IPS-15b (cell line): ENCODE measurements at regions not wholly inside any gene's neighbourhood (a gene's known extent, or its start where the extent isn't known, plus 50 kb on each side); places are given as distances from the start of the nearest gene placed in this dataset.
"Not testable (repeated sequence)": the region's sequence is repeated elsewhere in the genome, so short reads cannot be mapped to it uniquely, and the experiment has no call there.

ENCODE experiments used
- H3K27me3 ChIP-seq: one replicate; pipeline ENCODE4 v1.6.1; 2013; ENCODE audit warnings: low read length; ENCODE audit not compliant: control insufficient read depth, insufficient read depth
- H3K36me3 ChIP-seq: one replicate; pipeline ENCODE4 v1.6.1; 2013; ENCODE audit warnings: low read length; ENCODE audit not compliant: control insufficient read depth, insufficient read depth
- H3K4me1 ChIP-seq: one replicate; pipeline ENCODE4 v1.6.1; 2013; ENCODE audit warnings: mild to moderate bottlenecking, low read length; ENCODE audit not compliant: control insufficient read depth, insufficient read depth
- H3K4me3 ChIP-seq: one replicate; pipeline ENCODE4 v1.5.1; 2013; ENCODE audit warnings: low read depth, low read length
- H3K9ac ChIP-seq: one replicate; pipeline ENCODE4 v1.6.1; 2013; ENCODE audit warnings: low read depth, mild to moderate bottlenecking, low read length
- H3K9me3 ChIP-seq: one replicate; pipeline ENCODE4 v1.6.1; 2013; ENCODE audit warnings: mild to moderate bottlenecking, low read length; ENCODE audit not compliant: control insufficient read depth, insufficient read depth

DNA sequence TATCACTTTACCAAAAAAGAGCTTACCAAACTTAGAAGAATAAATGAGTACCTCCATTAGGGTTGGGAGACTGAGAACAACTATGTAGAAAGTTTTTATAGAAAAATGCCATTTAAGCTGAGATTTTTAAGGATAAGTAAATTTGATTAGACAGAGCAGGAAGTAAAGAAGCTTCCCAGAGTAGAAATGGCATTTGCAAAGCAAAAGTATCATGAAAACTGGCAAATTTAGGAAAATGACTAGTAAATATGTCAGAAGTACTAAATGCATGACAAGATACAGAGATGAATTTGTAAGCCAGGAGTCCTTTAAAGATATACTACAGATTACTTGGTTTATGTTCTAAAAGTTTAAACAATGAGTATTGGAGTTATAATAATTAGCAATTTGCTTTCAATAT is 2581.8 kb downstream of the PCDH9 start:
- H3K9me3 ChIP-seq: no peaks in the 10 kb centered on the region
- no peaks in the 10 kb centered on the region for H3K4me1 ChIP-seq
- no peaks in the 10 kb centered on the region for H3K36me3 ChIP-seq
- H3K27me3 ChIP-seq: no peaks in the 10 kb centered on the region
- no peak overlapping the region for H3K4me3 ChIP-seq
- no peak overlapping the region for H3K9ac ChIP-seq

DNA sequence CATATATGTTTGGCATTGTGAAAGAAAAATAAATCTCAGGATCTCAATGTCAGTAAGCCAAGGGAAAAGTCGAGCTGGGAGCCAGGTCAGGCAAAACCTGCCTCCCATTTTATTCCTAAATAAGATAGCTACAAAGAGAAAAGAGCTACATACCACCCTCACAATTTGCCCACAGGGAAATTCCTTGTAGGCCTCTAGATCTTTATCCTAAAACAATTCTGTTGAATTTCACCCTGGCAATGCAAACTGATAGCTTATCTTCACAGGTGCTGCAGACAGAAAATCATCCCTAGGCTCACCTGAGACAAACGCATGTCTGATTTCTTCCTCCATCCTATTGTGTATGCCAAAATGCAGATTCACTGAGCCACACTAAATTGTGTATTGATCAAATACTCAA is 2587.1 kb downstream of the PCDH9 start:
- H3K27me3 ChIP-seq: no peaks in the 10 kb centered on the region
- no peak overlapping the region for H3K9ac ChIP-seq
- no peak overlapping the region for H3K4me3 ChIP-seq
- H3K36me3 ChIP-seq: no peaks in the 10 kb centered on the region
- no peaks in the 10 kb centered on the region for H3K4me1 ChIP-seq
- H3K9me3 ChIP-seq: no peaks in the 10 kb centered on the region

DNA sequence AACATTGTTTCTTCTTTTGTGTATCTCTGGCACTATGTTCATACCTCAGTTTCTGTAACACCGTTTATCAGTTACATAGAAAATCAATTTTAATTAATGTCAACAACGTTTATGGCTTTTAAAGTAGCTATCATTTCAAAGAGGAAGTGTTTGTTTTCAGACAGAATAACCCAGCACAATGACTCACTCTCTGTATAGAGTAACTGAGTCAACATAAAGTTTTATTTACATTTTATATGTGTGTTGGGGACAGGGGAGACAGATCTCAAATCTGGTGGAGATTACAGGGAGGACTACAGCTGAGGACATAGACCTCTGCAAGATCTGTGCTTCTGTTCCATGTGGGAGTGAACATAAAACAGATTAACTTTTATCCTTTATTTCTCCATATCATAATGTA is 2590.1 kb downstream of the PCDH9 start:
- H3K27me3 ChIP-seq: no peaks in the 10 kb centered on the region
- no peaks in the 10 kb centered on the region for H3K4me1 ChIP-seq
- no peak overlapping the region for H3K9ac ChIP-seq
- H3K4me3 ChIP-seq: no peak overlapping the region
- H3K36me3 ChIP-seq: no peaks in the 10 kb centered on the region
- H3K9me3 ChIP-seq: no peaks in the 10 kb centered on the region

DNA sequence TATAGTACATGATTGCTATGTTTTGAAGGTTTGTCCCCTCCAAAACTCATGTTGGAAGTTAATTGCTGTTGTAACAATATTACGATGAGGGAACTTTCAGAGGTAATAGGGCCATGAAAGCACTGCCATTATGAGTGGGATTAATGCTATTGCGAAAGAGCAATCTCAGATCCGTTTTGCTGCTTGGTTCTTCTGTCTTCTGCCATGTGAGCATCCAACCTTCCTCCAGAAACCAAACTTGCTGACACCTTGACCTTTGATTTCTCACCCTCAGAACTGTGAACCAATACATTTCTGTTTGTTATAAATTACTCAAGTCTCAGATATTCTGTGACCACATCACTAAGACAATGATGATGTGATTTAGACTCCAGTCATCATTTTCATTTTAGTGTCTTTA is 2590.9 kb downstream of the PCDH9 start:
- Histone ChIP-seq H3K4me1 (no peaks in the 10 kb centered on the region), H3K4me3 (no peak overlapping the region), H3K9me3 (no peaks in the 10 kb centered on the region), H3K36me3 (no peaks in the 10 kb centered on the region), H3K9ac (no peak overlapping the region), H3K27me3 (no peaks in the 10 kb centered on the region)

DNA sequence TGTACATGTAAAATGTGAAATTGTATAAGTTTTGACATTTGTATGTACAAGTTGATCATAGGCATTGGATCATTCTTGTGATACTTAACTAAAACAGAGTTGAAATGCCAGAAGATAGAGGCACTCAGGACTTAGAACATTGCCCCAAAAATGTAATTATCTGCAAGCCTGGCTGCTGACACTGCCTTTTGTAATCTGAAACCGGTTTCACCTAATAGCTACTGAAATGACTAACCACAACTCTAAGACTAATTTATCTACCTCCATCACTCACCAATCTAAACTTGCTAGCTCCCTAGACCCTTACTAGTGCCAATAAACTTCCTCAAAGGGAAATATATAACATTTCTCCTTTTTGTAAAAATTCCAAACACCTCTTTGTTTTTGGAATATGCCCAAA is 2596.2 kb downstream of the PCDH9 start:
- no peaks in the 10 kb centered on the region for H3K36me3 ChIP-seq
- H3K9me3 ChIP-seq: no peaks in the 10 kb centered on the region
- no peak overlapping the region for H3K9ac ChIP-seq
- H3K4me3 ChIP-seq: no peak overlapping the region
- no peaks in the 10 kb centered on the region for H3K4me1 ChIP-seq
- H3K27me3 ChIP-seq: no peaks in the 10 kb centered on the region

DNA sequence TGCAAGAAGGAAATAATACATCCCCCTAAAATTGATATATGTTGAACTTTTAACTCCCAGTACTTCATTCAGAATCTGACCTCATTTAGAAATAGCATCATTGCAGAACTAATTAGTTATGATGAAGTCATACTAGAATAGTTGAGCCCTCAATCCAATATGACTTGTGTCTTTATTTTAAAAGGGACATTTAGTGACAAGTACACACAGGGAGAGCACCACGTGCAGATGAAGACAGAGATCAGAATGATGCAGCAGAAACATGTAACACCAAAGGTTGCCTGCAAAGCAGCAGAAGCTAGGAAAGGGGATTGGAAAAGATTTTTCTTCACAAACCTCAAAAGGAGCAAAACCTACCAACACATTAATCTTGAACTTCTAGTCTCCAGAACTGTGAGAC is 2602.5 kb downstream of the PCDH9 start:
- no peaks in the 10 kb centered on the region for H3K36me3 ChIP-seq
- peaks cover 3% of the 10 kb centered on the region for H3K4me1 ChIP-seq
- H3K9ac ChIP-seq: no peak overlapping the region
- H3K9me3 ChIP-seq: no peaks in the 10 kb centered on the region
- no peak overlapping the region for H3K4me3 ChIP-seq
- no peaks in the 10 kb centered on the region for H3K27me3 ChIP-seq

DNA sequence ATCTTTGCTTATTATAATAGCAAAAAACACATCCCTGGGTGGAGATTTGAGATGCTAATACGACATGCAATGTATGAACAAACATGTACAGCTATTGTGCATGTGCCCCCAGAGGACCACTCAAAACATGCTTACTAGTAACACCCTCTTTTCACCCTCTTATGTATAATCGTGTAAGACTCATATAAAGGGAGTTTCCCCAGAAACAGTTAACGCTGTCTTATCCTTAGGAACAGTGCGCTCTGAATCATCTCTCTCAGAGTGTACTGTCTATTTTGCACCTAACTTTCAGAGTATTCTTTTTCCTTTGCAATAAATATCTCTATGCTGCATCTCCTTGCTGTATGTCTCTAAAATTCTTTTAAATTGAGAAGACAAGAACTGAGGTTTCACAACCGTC is 2604.0 kb downstream of the PCDH9 start:
- Histone ChIP-seq H3K9me3 (no peaks in the 10 kb centered on the region), H3K36me3 (no peaks in the 10 kb centered on the region), H3K4me1 (peaks cover 3% of the 10 kb centered on the region), H3K27me3 (no peaks in the 10 kb centered on the region), H3K4me3 (no peak overlapping the region), H3K9ac (no peak overlapping the region)

DNA sequence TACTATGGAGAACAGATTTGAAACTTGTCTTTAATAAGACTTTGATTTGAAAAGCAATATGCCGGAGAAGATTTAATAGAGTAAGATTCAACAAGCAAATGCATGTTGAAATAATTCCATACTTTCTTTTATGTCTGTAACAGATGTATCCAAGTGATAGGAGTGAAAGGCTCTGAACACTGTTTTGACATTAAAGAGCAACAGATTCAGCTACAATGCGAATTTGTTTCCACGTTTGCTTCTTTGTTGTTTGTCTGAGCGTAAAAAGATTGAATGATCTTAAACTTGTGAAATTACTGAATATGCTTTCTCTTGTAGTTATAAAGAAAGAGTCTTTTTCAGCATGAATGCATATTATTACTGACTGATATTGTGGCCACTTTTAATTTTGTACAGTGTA is 2612.9 kb downstream of the PCDH9 start:
- H3K4me1 ChIP-seq: no peaks in the 10 kb centered on the region
- H3K36me3 ChIP-seq: no peaks in the 10 kb centered on the region
- H3K4me3 ChIP-seq: no peak overlapping the region
- no peaks in the 10 kb centered on the region for H3K9me3 ChIP-seq
- H3K9ac ChIP-seq: no peak overlapping the region
- H3K27me3 ChIP-seq: no peaks in the 10 kb centered on the region

DNA sequence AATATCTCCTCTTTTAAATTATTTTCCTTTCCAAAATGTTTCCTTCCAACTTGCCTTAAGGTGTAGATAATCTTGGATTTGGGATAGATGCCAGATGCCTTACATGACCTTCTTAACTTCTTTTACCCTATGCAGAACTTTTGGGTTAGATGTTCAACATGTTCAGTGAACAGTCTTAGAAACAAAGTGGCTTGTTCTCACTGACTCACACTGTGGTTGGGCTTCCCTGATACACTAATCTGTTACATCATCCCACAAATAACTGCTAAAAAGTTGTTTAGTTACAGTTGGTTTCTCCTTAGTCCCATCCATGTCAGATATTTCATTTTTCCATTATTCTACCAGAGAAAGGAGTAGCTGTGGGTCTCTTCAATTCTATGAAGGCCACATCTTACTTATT is 2638.2 kb downstream of the PCDH9 start:
- no peaks in the 10 kb centered on the region for H3K9me3 ChIP-seq
- H3K27me3 ChIP-seq: no peaks in the 10 kb centered on the region

DNA sequence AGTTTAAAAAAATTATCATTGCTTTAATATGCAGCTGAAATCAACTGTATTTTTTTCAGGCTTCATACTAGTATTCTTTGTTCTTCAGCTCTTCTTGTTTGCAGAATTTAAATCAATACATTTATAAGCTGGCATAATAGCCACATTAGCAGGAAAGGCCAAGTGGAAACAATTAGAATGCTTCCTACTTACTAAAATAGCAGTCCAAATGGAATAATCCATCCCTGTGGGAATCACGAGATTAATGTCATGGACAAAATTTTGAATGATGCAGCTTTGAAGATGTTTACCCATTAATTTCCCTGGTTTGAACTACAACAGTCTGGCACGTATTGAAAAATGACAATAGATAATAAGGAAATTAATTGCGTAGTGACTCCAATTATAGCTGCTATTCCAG is 2650.8 kb downstream of the PCDH9 start:
- no peaks in the 10 kb centered on the region for H3K27me3 ChIP-seq
- no peaks in the 10 kb centered on the region for H3K9me3 ChIP-seq
- H3K4me1 ChIP-seq: no peaks in the 10 kb centered on the region
- H3K4me3 ChIP-seq: no peak overlapping the region
- no peak overlapping the region for H3K9ac ChIP-seq
- H3K36me3 ChIP-seq: no peaks in the 10 kb centered on the region

More for the DNA sequence above, 2638.2 kb downstream of the PCDH9 start:
- Histone ChIP-seq H3K4me3 (no peak overlapping the region), H3K4me1 (no peaks in the 10 kb centered on the region), H3K9ac (no peak overlapping the region), H3K36me3 (no peaks in the 10 kb centered on the region)

DNA sequence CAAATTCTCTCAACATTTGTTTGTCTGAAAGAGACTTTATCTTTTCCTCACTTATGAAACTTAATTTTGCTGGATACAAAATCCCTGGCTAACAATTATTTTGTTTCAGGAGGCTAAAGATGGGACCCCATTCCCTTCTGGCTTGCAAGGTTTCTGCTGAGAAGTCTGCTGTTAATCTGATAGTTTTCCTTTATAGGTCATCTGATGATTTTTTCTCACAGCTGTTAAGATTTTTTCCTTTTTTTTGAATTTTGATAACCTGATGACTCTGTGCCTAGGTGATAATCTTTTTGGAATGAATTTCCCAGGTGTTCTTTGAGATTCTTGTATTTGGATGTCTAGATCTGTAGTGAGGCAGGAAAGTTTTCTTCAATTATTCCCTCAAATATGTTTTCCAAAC is 2661.4 kb downstream of the PCDH9 start:
- Histone ChIP-seq H3K4me1 (no peaks in the 10 kb centered on the region), H3K9ac (no peak overlapping the region), H3K36me3 (no peaks in the 10 kb centered on the region), H3K9me3 (no peaks in the 10 kb centered on the region), H3K27me3 (no peaks in the 10 kb centered on the region), H3K4me3 (no peak overlapping the region)

DNA sequence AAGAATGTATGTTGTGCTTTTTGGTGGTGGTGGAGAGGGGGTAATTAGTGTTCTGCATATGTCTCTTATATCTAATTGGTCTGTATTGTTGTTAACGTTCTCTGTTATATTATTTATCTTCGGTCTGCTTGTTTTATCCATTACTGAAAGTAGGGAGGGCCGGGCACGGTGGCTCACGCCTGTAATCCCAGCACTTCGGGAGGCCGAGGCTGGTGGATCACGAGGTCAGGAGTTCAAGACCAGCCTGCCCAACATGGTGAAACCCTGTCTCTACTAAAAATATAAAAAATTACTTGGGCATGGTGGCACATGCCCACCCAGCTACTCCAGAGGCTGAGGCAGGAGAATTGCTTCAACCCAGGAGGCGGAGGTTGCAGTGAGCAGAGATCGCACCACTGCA is 2672.1 kb downstream of the PCDH9 start:
- not testable (repeated sequence) for H3K9ac ChIP-seq, H3K9me3 ChIP-seq, H3K4me3 ChIP-seq, H3K27me3 ChIP-seq, H3K36me3 ChIP-seq, H3K4me1 ChIP-seq

DNA sequence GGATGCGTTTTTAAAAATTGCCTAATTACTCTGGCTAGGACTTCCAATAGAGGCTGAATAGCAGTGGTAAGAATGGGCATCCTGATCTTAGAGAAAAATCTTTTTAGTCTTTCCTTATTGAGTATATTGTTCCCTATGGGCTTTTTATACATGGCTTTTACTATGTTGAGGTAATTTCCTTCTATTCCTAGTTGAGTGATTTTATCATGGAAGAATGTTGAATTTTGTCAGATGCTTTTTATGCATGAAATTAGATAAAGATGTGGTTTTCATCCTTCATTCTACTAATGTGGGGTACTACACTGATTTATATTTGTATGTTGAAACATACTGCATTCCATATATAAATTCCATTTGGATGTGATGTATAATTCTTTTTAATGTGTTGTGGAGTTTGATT is 2673.8 kb downstream of the PCDH9 start:
- H3K4me1 ChIP-seq: no peaks in the 10 kb centered on the region
- H3K4me3 ChIP-seq: no peak overlapping the region
- no peaks in the 10 kb centered on the region for H3K9me3 ChIP-seq
- no peaks in the 10 kb centered on the region for H3K27me3 ChIP-seq
- H3K36me3 ChIP-seq: no peaks in the 10 kb centered on the region
- H3K9ac ChIP-seq: no peak overlapping the region
